ENCODE measurements at regions not wholly inside any gene's neighbourhood (a gene's known extent, or its start where the extent isn't known, plus 50 kb on each side); places are given as distances from the start of the nearest gene placed in this dataset.

DNA sequence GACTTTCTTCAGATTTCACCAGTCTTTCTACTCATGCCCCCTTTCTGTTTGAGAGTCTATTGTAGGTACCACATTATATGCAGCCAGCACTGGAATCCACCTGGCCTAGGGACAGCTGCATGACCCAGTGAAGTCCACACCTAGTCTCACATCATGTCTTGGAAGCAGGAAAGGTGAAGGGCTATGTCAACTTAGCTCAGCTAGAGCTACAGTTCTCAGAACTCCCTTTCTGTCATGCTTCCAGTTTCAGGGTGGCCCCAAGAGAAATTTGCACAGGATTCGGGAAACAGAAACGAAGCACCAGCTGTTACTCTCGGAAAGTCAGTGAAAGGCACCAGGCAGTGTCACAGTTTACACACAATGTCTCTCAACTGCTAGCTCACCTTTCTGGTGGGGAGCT is 51.6 kb upstream of the NLRP1 start:
- no peak overlapping the region for H3K4me3 ChIP-seq
- H3K9me3 ChIP-seq (replicated peaks) = no peaks in the 10 kb centered on the region
- H3K36me3 ChIP-seq = no peaks in the 10 kb centered on the region
- peaks cover 90% of the 10 kb centered on the region for H3K27me3 ChIP-seq (ENCODE audit: low read depth)
- intact Hi-C loops (cut with micrococcal nuclease) = no loop called here
- no peak for DNase-seq
- no peaks in the 10 kb centered on the region for H3K4me1 ChIP-seq
- no peak overlapping the region for H3K27ac ChIP-seq (replicated peaks)
- no peak for TF ChIP-seq CTCF (IDR thresholded peaks at IDR 0.05; ENCODE audit: borderline replicate concordance)

GRCh38 chr17:5638596-5638995 is 54.3 kb upstream of the NLRP1 start:
- intact Hi-C loops (cut with micrococcal nuclease) = no loop called here
- Histone ChIP-seq H3K27me3 (ENCODE audit: low read depth) (peaks cover 92% of the 10 kb centered on the region), H3K36me3 (no peaks in the 10 kb centered on the region), H3K9me3 (replicated peaks) (no peaks in the 10 kb centered on the region), H3K4me3 (no peak overlapping the region), H3K27ac (replicated peaks) (no peak overlapping the region), H3K4me1 (no peaks in the 10 kb centered on the region)
- no peak for DNase-seq
- TF ChIP-seq CTCF (IDR thresholded peaks at IDR 0.05; ENCODE audit: borderline replicate concordance) = no peak

DNA sequence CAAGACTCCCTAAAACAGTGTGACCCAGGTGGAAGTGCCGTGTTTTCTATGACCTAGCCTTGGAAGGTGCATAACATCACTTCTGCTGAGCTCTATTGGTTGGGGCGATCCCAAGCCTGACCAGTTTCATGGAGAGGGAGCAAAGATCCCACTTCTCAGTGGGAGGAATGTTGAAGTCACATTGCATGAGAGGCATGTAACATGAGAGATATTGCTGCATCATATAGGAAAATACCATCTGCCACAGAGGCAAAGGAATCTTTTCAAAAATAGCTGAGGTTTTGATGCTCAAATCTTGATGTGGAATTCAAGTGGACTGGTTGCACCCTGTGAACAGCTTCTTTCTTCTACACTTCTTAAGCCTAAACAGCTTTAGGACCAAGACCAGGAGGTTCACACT is 56.4 kb upstream of the NLRP1 start:
- intact Hi-C loops (cut with micrococcal nuclease) = no loop called here
- TF ChIP-seq CTCF (IDR thresholded peaks at IDR 0.05; ENCODE audit: borderline replicate concordance) = no peak
- Histone ChIP-seq H3K4me3 (no peak overlapping the region), H3K27ac (replicated peaks) (no peak overlapping the region), H3K4me1 (no peaks in the 10 kb centered on the region), H3K9me3 (replicated peaks) (no peaks in the 10 kb centered on the region), H3K36me3 (no peaks in the 10 kb centered on the region), H3K27me3 (ENCODE audit: low read depth) (peaks cover 73% of the 10 kb centered on the region)
- DNase-seq = no peak

DNA sequence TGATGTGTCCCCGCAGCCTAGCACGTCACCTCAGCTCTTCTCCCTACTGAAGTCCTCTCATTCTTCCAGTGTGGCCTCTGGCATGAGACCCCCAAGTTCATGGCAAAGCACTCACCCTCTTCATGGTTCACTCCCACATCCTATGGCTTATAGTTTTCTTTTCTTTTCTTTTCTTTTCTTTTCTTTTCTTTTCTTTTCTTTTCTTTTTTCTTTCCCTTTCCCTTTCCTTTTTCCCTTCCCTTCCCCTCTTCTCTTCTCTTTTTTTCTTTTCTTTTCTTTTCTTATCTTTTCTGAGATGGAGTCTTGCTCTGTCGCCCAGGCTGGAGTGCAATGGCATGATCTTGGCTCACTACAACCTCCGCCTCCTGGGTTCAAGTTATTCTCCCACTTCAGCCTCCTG is 58.4 kb upstream of the NLRP1 start:
- DNase-seq = no peak
- H3K9me3 ChIP-seq (replicated peaks) = no peaks in the 10 kb centered on the region
- no peak for TF ChIP-seq CTCF (IDR thresholded peaks at IDR 0.05; ENCODE audit: borderline replicate concordance)
- no peaks in the 10 kb centered on the region for H3K4me1 ChIP-seq
- peaks cover 53% of the 10 kb centered on the region for H3K27me3 ChIP-seq (ENCODE audit: low read depth)
- H3K27ac ChIP-seq (replicated peaks) = no peak overlapping the region
- intact Hi-C loops (cut with micrococcal nuclease) = no loop called here
- no peak overlapping the region for H3K4me3 ChIP-seq
- H3K36me3 ChIP-seq = no peaks in the 10 kb centered on the region

DNA sequence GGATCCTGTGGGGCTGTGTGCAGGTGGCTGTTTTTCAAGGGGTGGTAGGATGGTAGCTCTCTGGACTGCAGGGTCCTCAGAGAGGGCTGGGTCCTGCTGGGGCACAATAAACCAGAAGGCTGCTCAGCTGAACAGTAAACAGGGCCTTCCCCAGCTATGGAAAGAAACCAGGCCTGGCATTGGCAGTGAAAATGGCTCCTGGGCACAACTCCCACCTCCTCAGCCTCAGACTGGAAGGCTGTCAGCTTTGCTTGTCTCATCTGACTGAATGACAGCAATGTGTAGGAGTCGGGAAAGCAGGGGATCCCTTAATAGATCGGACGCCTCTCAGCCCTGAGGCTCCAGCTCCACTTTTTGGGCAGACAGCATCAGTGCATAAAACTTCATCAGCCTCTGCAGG is 59.8 kb upstream of the NLRP1 start:
- TF ChIP-seq CTCF (IDR thresholded peaks at IDR 0.05; ENCODE audit: borderline replicate concordance) = no peak
- Histone ChIP-seq H3K4me3 (no peak overlapping the region), H3K27me3 (ENCODE audit: low read depth) (peaks cover 41% of the 10 kb centered on the region), H3K27ac (replicated peaks) (no peak overlapping the region), H3K9me3 (replicated peaks) (no peaks in the 10 kb centered on the region), H3K36me3 (no peaks in the 10 kb centered on the region), H3K4me1 (no peaks in the 10 kb centered on the region)
- intact Hi-C loops (cut with micrococcal nuclease) = no loop called here
- no peak for DNase-seq

GRCh38 chr17:5651348-5651747 is 67.0 kb upstream of the NLRP1 start:
- intact Hi-C loops (cut with micrococcal nuclease) = no loop called here
- Histone ChIP-seq H3K4me3 (no peak overlapping the region), H3K27ac (replicated peaks) (no peak overlapping the region), H3K9me3 (replicated peaks) (peaks cover 33% of the 10 kb centered on the region), H3K36me3 (no peaks in the 10 kb centered on the region), H3K4me1 (no peaks in the 10 kb centered on the region), H3K27me3 (ENCODE audit: low read depth) (peaks cover 40% of the 10 kb centered on the region)
- DNase-seq = no peak
- TF ChIP-seq CTCF (IDR thresholded peaks at IDR 0.05; ENCODE audit: borderline replicate concordance) = no peak
